Kasumi-1 (cell line): ENCODE measurements at regions not wholly inside any gene's neighbourhood (a gene's known extent, or its start where the extent isn't known, plus 50 kb on each side); places are given as distances from the start of the nearest gene placed in this dataset.
"Not testable (repeated sequence)": the region's sequence is repeated elsewhere in the genome, so short reads cannot be mapped to it uniquely, and the experiment has no call there.

Experiments
- DNase-seq, 2 experiments: peaks; one replicate each; lab custom pipeline; 2025; lab: John Stamatoyannopoulos, UW

DNA sequence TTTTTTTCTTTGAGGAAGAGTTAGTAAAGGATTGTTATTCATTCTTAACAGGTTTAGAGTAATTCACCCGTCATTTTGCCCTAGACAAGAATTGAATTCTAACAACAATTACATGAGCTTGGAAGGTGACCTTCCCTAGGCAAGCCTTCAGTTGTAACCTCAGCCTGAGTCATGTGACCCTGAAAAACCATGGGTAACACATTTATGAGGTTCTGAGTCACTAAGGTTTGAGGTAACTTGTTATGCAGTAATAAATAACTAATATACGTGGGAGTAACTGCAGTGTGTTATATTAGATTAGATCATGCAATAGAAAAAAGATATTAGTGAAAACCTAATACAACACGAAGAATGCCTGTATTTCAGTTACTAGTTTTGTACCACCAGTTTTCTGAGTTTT is 237.6 kb upstream of the NDN start:
- no peak for DNase-seq

DNA sequence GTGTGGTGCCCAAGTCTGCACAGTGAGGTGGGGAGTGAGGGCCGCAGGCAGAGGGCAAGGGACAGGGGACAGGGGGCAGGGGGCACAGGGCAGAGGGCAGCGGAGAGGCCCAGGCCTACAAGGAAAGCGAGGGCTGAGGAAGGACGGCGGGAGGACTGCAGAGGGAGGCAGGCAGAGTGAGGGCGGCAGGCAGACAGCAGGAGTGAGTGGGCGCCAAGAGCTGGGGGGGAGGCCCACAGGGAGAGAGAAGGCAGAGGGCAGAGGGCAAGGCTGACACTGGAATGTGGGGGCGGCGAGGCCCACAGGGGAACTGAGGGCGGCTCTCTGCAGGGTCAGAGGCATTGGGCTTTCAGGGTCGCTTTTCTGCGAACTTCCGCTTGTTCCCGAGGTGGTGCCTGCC is 267.8 kb upstream of the NDN start:
- no peak for DNase-seq

GRCh38 chr15:23983500-23984259 is 296.6 kb upstream of the NDN start:
- no peak for DNase-seq

GRCh38 chr15:23994273-23994672 is 307.2 kb upstream of the NDN start:
- no peak for DNase-seq

DNA sequence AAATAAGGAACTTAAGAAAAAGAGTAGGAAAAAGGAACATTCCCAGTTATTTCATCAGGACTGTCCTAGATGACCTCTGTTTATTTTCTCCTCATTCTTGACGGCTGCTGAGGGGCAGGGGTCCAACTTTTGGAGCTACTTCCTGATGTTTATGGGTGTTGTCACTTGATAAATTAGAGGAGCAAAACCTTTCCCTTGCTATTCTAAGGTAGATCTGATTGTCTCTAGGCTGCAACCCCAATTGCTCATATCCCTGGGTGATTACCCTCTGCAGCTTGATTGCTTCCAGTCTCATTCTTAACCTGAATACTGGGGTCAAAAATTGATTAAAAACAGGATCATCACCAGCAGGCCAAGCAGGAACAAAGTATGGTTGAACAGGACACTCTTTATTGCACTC is 311.0 kb upstream of the NDN start:
- DNase-seq = no peak

DNA sequence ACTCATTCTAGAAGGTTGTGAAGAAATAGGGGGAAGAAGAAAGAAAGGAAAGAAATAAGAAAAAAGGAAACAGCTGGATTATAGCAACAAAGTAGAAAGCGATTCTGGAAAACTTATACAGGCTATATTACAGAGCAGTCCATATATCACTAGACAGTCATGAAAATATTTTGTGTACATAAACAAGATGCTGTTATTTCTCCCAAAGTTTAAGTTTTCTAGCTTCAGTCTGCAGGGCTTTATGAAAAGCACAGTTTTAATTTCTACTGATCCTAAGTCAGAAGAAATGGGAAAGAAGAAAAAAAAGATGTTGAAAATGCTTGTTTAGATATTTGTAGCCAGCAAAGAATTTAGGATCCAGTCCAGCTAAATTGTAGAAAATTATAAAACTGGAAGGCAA is 321.4 kb upstream of the NDN start:
- DNase-seq = no peak

- no peak for DNase-seq
These were observed 330.4 kb upstream of the NDN start for GRCh38 chr15:24017470-24017869.

DNA sequence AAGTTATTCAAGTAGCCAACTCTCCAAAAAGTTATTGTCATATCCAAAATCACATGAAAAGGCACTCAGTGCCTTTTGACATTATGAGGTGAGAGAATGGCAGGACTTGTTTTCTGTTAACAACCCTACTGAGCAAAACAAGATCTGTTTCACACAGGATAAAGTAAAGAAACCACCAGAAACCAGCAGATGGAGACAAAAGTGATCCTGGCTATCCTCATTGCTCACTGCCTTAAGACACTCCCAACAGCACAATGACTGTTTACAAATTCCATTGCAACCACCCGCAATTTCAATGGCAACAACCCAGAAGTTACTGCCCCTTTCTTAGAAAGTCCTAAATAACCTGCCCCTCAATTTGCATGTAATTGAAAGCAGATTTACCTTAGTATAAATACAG is 352.6 kb upstream of the NDN start:
- no peak for DNase-seq

DNA sequence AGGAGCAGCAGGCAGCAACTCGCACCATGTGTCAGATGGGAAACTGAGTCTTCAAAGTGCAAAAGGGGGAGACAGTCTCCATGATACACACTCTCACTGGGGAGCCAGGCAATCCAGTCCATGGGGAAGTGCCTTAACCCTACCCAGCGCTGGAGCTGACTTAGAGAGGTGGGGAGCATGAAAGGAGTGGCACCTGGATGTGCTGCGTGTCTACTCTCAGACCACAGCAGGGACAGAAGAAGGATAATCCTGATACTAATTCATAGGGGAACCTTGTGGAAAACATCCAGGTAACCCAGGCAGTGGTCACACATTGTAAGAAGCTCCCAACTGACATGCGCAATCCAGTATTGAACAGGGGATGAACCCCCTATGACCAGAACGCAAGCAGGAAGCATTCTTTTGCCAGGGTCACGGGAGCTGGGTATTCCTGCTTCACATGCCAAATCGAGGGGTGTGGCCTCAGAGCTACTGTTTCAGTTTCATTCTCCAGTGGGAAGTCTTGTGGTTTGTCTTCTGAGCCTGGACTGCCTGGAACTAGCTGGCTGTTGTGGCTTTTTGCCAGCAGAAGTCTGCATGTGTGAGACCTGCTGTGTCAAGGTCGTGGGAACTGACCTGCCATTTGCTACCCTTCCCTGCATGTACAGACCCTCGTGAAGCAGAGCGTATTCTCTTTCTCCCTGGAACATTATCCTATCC is 367.6 kb upstream of the NDN start:
- no peak for DNase-seq

GRCh38 chr15:24067733-24068501 is 380.8 kb upstream of the NDN start:
- no peak for DNase-seq

- DNase-seq = no peak
These were observed 388.4 kb upstream of the NDN start for GRCh38 chr15:24075420-24076089.

DNA sequence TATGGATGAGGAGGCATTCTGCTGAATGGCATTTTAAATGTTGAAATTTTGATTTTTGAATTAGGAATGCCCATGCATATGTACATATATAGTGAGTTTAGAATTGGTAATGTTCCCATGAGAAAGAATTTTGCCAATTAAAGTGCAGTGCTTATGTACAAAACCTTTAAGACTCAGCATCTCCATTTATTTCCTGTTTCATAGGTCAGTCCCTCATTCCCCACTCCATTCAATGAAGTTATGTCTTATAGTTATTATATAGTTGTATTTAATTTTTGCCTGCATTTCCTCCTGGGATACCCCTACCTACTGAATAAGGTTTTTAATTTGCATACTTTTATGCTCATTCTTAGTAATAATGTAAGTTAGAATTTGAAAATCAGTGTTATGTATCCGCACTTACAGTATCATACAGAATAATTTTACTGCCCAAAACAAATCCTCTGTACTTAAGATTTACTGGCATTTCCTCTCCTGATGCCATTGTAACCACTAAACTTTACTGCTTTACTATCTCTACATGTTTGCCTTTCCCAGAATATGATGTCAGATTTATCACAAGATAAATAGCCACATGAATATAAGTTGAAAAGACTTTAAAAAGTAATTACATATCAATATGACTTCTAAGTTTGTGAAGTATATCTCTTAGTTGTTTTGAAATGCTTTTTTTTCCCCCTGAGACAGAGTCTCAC is 389.1 kb upstream of the NDN start:
- DNase-seq = no peak

GRCh38 chr15:24078310-24079029 is 391.4 kb upstream of the NDN start:
- DNase-seq = no peak

GRCh38 chr15:24088941-24089340 is 401.8 kb upstream of the NDN start:
- not testable (repeated sequence) for DNase-seq

DNA sequence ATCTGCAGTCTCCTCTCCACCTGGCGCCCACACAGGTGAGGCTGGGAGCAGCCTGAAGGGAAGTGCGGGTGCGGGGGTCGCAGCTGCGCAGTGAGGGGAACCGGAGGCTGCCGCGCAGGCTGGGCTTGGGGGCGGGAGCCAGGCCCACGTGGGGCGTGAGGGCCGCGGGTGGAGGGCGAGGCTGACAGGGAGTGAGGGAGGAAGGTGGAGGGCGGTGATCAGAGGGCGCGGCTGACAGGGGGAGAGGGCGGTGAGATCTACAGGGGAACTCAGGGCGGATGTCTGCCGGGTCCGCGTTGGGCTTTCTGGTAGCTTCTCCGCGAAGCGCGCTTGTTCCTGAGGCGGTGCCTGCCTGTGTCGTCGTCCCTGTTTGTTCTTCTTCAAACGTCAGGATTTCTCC is 414.4 kb upstream of the NDN start:
- not testable (repeated sequence) for DNase-seq

GRCh38 chr15:24107524-24107923 is 420.4 kb upstream of the NDN start:
- DNase-seq = not testable (repeated sequence)

GRCh38 chr15:24107948-24108347 is 420.8 kb upstream of the NDN start:
- not testable (repeated sequence) for DNase-seq

GRCh38 chr15:24108349-24108748 is 421.2 kb upstream of the NDN start:
- not testable (repeated sequence) for DNase-seq

DNA sequence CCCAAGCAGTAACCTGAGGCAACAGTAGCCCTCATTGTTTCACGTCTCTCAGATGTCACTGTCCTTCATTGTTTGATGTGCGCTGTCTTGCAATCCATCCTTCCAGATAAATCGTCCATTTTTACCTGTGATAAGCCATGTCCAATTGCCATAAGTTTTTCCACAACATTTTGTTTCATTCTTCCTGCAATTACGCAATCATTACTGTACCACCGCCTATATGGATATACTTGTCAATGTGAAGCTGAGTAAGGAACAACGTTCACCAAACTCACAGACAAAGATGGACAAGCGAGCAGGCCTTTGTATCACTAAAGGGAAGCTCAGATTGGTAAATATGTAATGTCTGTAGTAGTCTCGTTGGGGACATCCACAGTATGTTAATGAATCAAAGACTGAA is 452.5 kb upstream of the NDN start:
- DNase-seq = not testable (repeated sequence)

DNA sequence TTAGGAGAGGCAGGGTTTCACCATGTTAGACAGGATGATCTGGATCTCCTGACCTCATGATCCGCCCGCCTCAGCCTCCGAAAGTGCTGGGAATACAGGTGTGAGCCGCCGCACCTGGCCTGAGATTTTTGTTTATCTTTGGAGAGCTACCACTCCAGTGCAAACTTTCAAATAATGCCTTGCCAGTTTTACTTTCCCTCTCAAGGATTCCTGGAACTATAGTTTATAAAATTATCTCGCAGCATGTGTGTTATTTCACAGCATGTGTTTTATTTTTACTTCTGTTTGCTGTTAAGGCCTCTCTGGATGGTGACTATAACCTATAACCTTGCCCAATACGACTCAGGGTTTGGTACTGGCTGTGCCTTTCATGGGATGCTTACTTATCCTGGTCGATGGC is 458.0 kb upstream of the NDN start:
- DNase-seq = not testable (repeated sequence)

GRCh38 chr15:24146251-24146650 is 459.1 kb upstream of the NDN start:
- DNase-seq = no peak
